DMS53 (cell line): ENCODE measurements at regions not wholly inside any gene's neighbourhood (a gene's known extent, or its start where the extent isn't known, plus 50 kb on each side); places are given as distances from the start of the nearest gene placed in this dataset.

Experiments used
- DNase-seq: peaks from one replicate; lab custom pipeline; 2025; lab: John Stamatoyannopoulos, UW

GRCh38 chr22:34997633-34998299, 68.2 kb upstream of the ISX start:
- DNase-seq: no peak

- no peak for DNase-seq
Observed at GRCh38 chr22:34998921-34999320, 67.0 kb upstream of the ISX start.

GRCh38 chr22:35008213-35008612, 57.7 kb upstream of the ISX start:
- DNase-seq: no peak

- DNase-seq: no peak
Observed at GRCh38 chr22:35010543-35010942, 55.4 kb upstream of the ISX start.

GRCh38 chr22:35014812-35015211, 51.1 kb upstream of the ISX start:
- DNase-seq: no peak
